ENCODE measurements at regions not wholly inside any gene's neighbourhood (a gene's known extent, or its start where the extent isn't known, plus 50 kb on each side); places are given as distances from the start of the nearest gene placed in this dataset.

DNA sequence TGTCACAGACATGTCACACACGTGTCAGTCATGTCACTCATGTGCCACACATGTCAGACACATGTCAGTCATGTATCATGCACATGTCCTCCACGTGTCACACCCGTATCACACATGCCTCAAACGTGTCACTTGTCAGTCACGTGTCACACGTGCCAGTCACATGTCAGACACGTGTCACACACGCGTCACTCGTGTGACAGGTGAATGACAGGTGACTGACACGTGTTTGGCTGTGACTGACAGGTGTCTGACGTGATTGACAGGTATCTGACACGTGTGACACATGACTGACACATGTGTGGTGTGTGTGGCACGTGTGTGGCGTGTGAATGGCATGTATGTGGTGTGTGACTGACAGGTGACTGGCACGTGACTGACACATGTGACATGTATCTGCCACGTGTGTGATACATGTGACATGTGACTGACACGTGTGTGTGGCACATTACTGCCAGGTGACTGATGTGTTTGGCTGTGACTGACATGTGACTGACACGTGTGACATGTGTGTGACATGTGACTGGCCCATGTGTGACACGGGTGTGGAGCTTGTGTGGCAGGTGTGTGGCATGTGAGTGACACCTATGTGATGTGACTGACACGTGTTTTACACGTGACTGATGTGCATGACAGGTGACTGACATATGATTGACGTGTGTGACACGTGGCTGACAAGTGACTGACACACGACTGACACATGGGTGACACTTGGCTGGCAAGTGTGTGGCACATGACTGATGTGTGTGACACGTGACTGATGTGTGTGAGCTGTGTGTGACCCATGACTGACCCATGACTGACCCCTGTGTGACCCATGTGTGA is 90.7 kb upstream of the GPC3 start:
- no peak overlapping the region for H3K4me2 ChIP-seq
- no peaks in the 10 kb centered on the region for H3K9me2 ChIP-seq (ENCODE audit: insufficient read depth)
- H3K79me2 ChIP-seq (ENCODE audit: low read depth) = no peaks in the 10 kb centered on the region
- no peaks in the 10 kb centered on the region for H4K20me1 ChIP-seq (ENCODE audit: insufficient read depth)
- H2AFZ ChIP-seq = no peak overlapping the region
- peaks cover 5% of the 10 kb centered on the region; the same call in 1 of the 2 replicates for H3K27me3 ChIP-seq (ENCODE audit: insufficient read depth, low read depth)
- POLR2A ChIA-PET (ENCODE audit: unreplicated experiment) = no interaction called here
- 0 out of 2 replicates have a peak, but pooled peaks cover 6% of the 10 kb centered on the region for H3K9me3 ChIP-seq (ENCODE audit: insufficient read depth, low read depth)
- no peak for DNase-seq
- H3K4me3 ChIP-seq = no peak overlapping the region
- no peak for TF ChIP-seq EZH2 (IDR thresholded peaks at IDR 0.05; ENCODE audit: low read depth)
- TF ChIP-seq, protein P1, sequence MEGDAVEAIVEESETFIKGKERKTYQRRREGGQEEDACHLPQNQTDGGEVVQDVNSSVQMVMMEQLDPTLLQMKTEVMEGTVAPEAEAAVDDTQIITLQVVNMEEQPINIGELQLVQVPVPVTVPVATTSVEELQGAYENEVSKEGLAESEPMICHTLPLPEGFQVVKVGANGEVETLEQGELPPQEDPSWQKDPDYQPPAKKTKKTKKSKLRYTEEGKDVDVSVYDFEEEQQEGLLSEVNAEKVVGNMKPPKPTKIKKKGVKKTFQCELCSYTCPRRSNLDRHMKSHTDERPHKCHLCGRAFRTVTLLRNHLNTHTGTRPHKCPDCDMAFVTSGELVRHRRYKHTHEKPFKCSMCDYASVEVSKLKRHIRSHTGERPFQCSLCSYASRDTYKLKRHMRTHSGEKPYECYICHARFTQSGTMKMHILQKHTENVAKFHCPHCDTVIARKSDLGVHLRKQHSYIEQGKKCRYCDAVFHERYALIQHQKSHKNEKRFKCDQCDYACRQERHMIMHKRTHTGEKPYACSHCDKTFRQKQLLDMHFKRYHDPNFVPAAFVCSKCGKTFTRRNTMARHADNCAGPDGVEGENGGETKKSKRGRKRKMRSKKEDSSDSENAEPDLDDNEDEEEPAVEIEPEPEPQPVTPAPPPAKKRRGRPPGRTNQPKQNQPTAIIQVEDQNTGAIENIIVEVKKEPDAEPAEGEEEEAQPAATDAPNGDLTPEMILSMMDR (conservative IDR thresholded peaks at IDR 0.05) = no peak
- H3F3A ChIP-seq (ENCODE audit: insufficient read depth, low read depth) = peaks cover 13% of the 10 kb centered on the region; the same call in 1 of the 2 replicates
- H3K4me1 ChIP-seq (replicated peaks; ENCODE audit: insufficient read depth) = no peaks in the 10 kb centered on the region
- intact Hi-C loops (cut with micrococcal nuclease; ENCODE audit: unreplicated experiment) = no loop called here
- BruUV-seq (replicated peaks) = no TSS peak
- CTCF ChIA-PET = no interaction called here
- H3K36me3 ChIP-seq (ENCODE audit: low read depth) = no peaks in the 10 kb centered on the region
- H3K27ac ChIP-seq = no peak overlapping the region

DNA sequence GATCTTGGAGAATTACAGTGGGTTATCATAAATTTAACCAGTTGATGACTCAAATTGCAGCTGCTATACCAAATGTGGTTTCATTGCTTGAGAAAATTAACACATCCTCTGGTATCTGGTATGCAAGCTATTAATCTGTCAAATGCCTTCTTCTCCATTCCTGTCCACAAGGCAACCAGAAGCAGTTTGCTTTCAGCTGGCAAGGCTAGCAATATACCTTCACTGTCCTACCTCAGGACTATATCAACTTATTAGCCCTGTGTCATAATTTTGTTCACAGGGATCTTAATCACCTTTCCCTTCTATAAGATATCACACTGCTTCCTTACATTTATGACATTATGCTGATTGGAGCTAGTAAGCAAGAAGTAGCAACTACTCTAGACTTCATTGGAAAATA is 110.0 kb upstream of the GPC3 start:
- BruUV-seq (replicated peaks) = no TSS peak
- Histone ChIP-seq H3K27ac (no peak overlapping the region), H3K9me3 (ENCODE audit: insufficient read depth, low read depth) (no peaks in the 10 kb centered on the region), H3F3A (ENCODE audit: insufficient read depth, low read depth) (no peaks in the 10 kb centered on the region), H3K4me3 (no peak overlapping the region), H3K9me2 (ENCODE audit: insufficient read depth) (no peaks in the 10 kb centered on the region), H3K4me2 (no peak overlapping the region), H3K36me3 (ENCODE audit: low read depth) (no peaks in the 10 kb centered on the region), H4K20me1 (ENCODE audit: insufficient read depth) (no peaks in the 10 kb centered on the region), H3K4me1 (replicated peaks; ENCODE audit: insufficient read depth) (no peaks in the 10 kb centered on the region), H3K79me2 (ENCODE audit: low read depth) (no peaks in the 10 kb centered on the region), H2AFZ (no peak overlapping the region), H3K27me3 (ENCODE audit: insufficient read depth, low read depth) (no peaks in the 10 kb centered on the region)
- CTCF ChIA-PET = no interaction called here
- POLR2A ChIA-PET (ENCODE audit: unreplicated experiment) = no interaction called here
- intact Hi-C loops (cut with micrococcal nuclease; ENCODE audit: unreplicated experiment) = no loop called here
- TF ChIP-seq, protein P1 (conservative IDR thresholded peaks at IDR 0.05) = no peak
- TF ChIP-seq EZH2 (IDR thresholded peaks at IDR 0.05; ENCODE audit: low read depth) = no peak
- DNase-seq = no peak

DNA sequence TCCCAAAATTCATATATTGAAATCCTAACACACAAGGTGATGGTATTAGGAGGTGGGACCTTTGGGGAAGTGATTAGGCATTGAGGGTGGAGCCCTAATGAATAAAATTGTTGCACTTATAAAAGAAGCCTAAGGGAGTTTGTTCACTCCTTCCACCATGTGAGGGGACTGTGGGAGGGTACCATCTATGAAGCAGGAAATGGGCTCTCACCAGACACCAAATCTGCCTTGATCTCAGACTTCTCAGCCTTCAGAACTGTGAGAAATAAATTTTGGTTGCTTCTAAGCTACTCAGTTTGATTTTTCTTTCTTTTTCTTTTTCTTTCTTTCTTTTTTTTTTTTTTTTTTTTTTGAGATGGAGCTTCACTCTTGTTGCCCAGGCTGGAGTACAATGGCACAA is 116.2 kb upstream of the GPC3 start:
- H4K20me1 ChIP-seq (ENCODE audit: insufficient read depth) = no peaks in the 10 kb centered on the region
- BruUV-seq (replicated peaks) = no TSS peak
- H3F3A ChIP-seq (ENCODE audit: insufficient read depth, low read depth) = no peaks in the 10 kb centered on the region
- H3K4me3 ChIP-seq = no peak overlapping the region
- H3K27me3 ChIP-seq (ENCODE audit: insufficient read depth, low read depth) = no peaks in the 10 kb centered on the region
- ChIA-PET POLR2A (ENCODE audit: unreplicated experiment) (no interaction called here), CTCF (no interaction called here)
- H3K9me3 ChIP-seq (ENCODE audit: insufficient read depth, low read depth) = no peaks in the 10 kb centered on the region
- TF ChIP-seq, protein P1 (conservative IDR thresholded peaks at IDR 0.05) = no peak
- TF ChIP-seq EZH2 (IDR thresholded peaks at IDR 0.05; ENCODE audit: low read depth) = no peak
- H3K4me1 ChIP-seq (replicated peaks; ENCODE audit: insufficient read depth) = no peaks in the 10 kb centered on the region
- H3K79me2 ChIP-seq (ENCODE audit: low read depth) = no peaks in the 10 kb centered on the region
- no peaks in the 10 kb centered on the region for H3K36me3 ChIP-seq (ENCODE audit: low read depth)
- no peak overlapping the region for H3K4me2 ChIP-seq
- no peak overlapping the region for H2AFZ ChIP-seq
- H3K27ac ChIP-seq = no peak overlapping the region
- DNase-seq = no peak
- intact Hi-C loops (cut with micrococcal nuclease; ENCODE audit: unreplicated experiment) = no loop called here
- H3K9me2 ChIP-seq (ENCODE audit: insufficient read depth) = no peaks in the 10 kb centered on the region

Measured in PC-9 (cell line).